GM19438 (cell line): ENCODE measurements at regions not wholly inside any gene's neighbourhood (a gene's known extent, or its start where the extent isn't known, plus 50 kb on each side); places are given as distances from the start of the nearest gene placed in this dataset.
"Not testable (repeated sequence)": the region's sequence is repeated elsewhere in the genome, so short reads cannot be mapped to it uniquely, and the experiment has no call there.

Experiments
- ATAC-seq: cut with Tn5 transposase; IDR thresholded peaks from one replicate; pipeline ENCODE4 v1.9.1; 2021; ENCODE audit warnings: low read depth; ENCODE audit not compliant: unreplicated experiment

GRCh38 chr7:65509368-65510186 is 135.9 kb downstream of the ZNF92 start:
- ATAC-seq = no peak

DNA sequence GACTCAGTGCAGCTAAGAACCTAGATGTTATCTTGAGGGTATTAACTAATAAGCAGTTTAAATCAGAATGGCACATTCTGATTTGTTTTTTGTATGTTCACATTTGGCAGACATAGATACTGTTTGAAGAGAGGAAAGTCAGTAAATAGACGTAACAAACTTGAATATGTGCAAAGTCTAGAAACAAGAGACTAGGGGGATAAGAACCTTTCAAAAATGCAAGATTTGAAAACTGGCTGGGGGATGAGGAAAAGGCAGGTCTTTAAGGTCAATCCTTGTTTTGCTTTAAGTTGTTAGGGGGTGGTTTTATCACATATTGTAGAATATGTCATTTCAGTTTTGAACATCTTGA is 136.5 kb downstream of the ZNF92 start:
- ATAC-seq = not testable (repeated sequence)

- not testable (repeated sequence) for ATAC-seq
These were observed 146.1 kb downstream of the ZNF92 start for GRCh38 chr7:65519751-65520150.

- not testable (repeated sequence) for ATAC-seq
These were observed 172.0 kb downstream of the ZNF92 start for GRCh38 chr7:65545465-65546161.

GRCh38 chr7:65549589-65550443 is 176.2 kb downstream of the ZNF92 start:
- ATAC-seq = not testable (repeated sequence)

GRCh38 chr7:65550444-65550809 is 176.8 kb downstream of the ZNF92 start:
- ATAC-seq = not testable (repeated sequence)

- not testable (repeated sequence) for ATAC-seq
These were observed 177.4 kb downstream of the ZNF92 start for GRCh38 chr7:65551042-65551441.

DNA sequence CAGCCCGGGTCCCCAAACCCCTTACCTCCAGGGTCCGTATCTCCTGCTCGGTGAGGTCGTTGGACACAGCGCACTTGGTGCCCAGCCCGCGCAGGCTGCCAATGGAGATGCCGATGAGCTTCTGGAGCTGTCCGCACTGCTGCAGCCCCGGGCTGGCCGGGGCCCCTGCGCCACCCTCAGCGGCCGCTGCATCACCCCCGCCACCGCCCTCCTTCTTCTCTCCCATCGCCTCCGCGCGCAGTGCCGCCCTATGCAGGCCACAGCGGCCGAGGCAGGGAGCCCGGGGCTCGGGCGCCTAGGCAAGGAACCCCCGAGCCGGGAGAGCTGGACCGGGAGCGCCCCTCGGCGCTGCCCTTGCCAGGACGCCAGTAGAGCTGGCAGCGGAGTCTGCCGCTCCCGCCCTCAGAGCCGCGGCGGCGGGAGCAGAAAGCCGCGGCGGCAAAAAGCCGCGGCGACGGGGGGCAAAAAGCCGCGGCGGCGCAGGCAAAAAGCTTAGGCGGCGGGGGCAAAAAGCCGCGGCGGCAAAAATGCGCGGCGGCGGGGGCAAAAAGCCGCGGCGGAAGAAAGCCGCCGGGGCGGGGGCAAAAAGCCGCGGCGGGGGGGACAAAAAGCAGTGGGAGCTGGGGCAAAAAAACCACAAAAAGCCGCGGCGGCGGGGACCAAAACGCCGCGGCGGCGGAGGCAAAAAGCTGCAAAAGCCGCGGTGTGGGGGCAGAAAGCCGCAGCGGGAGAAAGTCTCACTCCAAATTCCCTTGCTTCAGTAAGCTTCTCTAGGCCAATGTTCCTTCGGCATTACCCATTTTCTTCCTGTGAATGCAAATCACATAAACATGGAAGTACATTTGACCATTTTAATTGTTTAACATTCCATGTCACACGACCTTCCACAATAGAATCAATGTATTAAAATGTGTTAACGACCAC is 181.2 kb downstream of the ZNF92 start:
- not testable (repeated sequence) for ATAC-seq

DNA sequence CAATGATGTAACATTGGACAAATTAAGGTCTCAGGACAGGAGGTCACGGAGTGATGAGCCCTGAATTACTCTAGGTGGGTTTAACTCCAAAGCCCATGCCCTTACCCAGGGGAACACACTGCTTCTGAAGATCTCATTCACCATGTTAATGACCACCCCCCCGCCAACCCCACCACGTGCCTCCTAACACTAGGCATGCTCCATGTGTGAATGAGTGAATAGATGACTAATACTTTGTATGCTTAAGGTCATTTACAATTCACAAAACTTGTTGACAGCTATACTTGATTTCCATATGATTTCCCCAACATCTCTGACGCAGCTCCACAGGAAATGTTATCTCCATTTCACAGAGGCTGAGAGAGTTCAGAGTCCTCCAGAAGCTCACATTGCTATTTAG is 184.9 kb downstream of the ZNF92 start:
- not testable (repeated sequence) for ATAC-seq

GRCh38 chr7:65561786-65562372 is 188.2 kb downstream of the ZNF92 start:
- ATAC-seq = not testable (repeated sequence)

DNA sequence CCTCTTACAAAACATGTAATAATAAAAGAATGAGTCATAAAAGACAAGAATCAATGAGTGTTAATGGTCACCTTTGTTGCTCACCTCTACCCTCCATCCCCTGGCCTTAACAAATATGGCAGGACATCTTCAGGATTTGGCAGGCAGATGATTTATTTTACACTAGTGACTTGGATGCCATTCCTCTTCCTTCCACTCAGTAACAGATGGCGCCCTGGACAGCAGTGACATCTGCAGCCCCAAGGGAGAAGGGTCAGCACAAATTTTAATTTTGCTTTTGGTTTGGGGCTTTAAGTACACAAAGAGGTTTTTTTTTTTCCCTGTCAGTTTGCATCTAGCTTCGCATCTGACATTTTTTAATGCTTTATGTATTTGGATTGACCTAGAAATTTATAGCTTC is 188.9 kb downstream of the ZNF92 start:
- ATAC-seq = peak; percentile 91

DNA sequence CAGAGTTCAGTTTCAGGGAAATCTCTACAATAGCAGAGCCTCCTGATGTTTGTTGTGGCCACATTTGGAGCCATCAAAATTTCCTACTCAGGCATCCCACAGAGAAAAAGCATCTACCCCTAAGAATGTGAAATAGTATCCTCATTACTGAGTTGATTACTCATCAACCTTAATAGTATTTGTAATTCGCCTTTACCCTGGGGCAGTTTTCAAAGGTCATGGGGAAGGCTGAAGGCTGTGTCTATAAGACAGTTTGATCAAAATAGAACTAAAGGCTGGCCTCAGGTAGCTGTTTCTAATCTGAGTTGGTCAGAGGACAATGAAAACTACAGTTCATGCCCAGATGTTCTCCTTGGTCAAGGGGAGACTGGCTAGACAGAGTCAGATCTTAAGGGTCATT is 189.7 kb downstream of the ZNF92 start:
- not testable (repeated sequence) for ATAC-seq

GRCh38 chr7:65568226-65568625 is 194.6 kb downstream of the ZNF92 start:
- ATAC-seq = not testable (repeated sequence)

GRCh38 chr7:65570990-65571389 is 197.3 kb downstream of the ZNF92 start:
- ATAC-seq = not testable (repeated sequence)

DNA sequence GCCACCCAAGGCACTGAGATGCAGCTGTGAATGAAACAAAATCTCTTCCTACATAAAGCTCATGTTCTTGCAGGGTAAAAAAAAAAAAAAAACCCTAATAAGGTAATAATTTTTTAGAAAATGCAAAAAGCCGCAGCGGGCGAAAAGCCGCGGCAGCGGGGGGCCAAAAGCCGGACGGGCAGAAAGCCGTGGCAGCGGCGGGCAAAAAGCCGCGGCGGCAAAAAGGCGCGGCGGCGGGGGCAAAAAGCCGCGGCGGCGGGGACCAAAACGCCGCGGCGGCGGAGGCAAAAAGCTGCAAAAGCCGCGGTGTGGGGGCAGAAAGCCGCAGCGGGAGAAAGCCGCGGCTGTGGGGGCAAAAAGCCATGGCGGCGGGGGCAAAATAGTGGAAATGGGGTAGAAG is 198.9 kb downstream of the ZNF92 start:
- not testable (repeated sequence) for ATAC-seq

DNA sequence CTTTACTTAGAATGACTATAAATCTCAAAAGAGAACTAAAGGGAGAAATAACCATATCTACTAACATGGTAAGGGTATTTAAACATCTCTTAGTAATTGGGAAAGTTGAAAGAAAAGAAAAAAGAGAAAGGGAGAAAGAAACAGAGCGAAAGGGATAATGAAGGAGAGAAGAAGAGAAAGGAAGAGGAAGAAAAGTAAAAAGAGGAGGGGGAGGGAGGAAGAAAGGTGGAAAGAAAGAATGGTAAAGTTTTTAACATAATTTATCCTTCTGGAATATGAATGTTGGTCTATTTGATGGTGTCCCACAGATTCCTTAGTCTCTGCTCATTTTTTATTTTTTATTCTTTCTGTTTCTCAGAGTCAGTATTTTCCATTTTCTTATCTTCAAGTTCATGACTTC is 202.7 kb downstream of the ZNF92 start:
- not testable (repeated sequence) for ATAC-seq

GRCh38 chr7:65582518-65583119 is 209.0 kb downstream of the ZNF92 start:
- not testable (repeated sequence) for ATAC-seq

DNA sequence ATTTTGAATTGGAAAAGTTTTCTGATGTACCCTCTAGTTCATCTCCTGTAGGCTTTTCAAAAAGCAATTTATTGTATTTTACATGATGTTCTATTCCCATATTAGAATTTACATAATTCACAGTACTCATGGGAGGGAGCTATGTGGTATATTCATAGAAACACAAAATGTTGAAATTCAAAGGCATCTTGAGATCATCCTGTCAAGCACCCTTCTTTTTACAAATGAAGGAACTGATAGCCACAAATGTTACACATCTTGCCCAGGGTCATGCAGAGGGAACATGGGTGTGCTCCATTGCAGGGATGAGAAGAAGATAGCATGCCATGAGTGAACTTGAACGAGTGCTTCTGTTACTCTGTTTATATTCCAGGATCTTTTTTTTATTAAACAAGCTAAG is 228.8 kb downstream of the ZNF92 start:
- ATAC-seq = not testable (repeated sequence)

GRCh38 chr7:65609131-65609530 is 235.5 kb downstream of the ZNF92 start:
- ATAC-seq = no peak
